AG09309 (cell line): ENCODE measurements at regions not wholly inside any gene's neighbourhood (a gene's known extent, or its start where the extent isn't known, plus 50 kb on each side); places are given as distances from the start of the nearest gene placed in this dataset.

Source experiments
- DNase-seq: peaks from one replicate; pipeline ENCODE4 v3.0.0-alpha.2; 2010; ENCODE audit warnings: low read depth
- H3K4me3 ChIP-seq: 2 replicates; pipeline ENCODE4 v1.5.1; 2011; ENCODE audit warnings: mild to moderate bottlenecking, low read depth, low read length, moderate library complexity; ENCODE audit not compliant: control insufficient read depth
- CTCF ChIP-seq: IDR thresholded peaks from 2 replicates; pipeline ENCODE4 v1.5.1; 2011; ENCODE audit warnings: mild to moderate bottlenecking, low read depth, low read length, inconsistent platforms; ENCODE audit not compliant: insufficient read depth, control insufficient read depth; ENCODE audit errors: missing control alignments

GRCh38 chr3:64299206-64299605, 73.9 kb upstream of the PRICKLE2 start:
- no peak for DNase-seq
- H3K4me3 ChIP-seq = no peak overlapping the region
- no peak for TF ChIP-seq CTCF

DNA sequence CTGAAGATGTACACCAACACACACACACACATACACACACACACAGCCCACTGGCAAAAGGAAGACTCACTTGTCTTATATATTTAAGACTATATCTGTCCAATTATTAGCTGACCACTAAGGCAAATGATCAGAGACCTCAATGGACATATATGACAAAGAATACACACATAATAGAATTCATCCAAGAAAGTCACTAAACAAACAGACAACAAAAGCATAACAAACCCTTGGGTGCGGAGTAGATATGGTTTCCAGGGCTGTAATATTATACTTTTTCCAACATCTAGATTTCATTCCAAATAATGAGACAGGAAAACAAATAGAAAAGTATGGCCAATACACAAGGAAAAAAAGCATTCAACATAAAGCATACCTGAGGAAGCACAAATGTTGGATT, 72.3 kb upstream of the PRICKLE2 start:
- H3K4me3 ChIP-seq = no peak overlapping the region
- DNase-seq = no peak
- no peak for TF ChIP-seq CTCF

GRCh38 chr3:64295594-64295993, 70.3 kb upstream of the PRICKLE2 start:
- no peak overlapping the region for H3K4me3 ChIP-seq
- peak; percentile 76 for DNase-seq
- TF ChIP-seq CTCF = no peak

DNA sequence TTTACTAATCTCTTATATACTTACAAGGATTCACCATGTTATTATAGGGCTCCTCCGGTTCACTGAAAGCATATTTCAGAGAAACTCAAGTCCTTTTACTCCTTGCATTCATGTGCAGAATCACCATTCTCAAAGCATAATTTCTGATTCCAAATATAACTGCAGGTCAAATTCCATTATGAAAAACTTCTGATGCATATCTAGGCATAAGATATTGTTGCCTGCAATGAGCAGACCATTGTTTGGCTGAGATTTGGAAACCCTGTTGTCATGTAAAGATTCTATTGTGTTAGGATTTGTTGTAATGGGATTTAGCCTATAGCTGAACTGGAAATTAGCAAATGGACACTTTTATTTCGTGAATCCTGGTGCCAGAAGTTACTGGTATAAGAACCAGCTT, 69.5 kb upstream of the PRICKLE2 start:
- no peak for TF ChIP-seq CTCF
- no peak overlapping the region for H3K4me3 ChIP-seq
- DNase-seq = no peak

- no peak for DNase-seq
- TF ChIP-seq CTCF = no peak
- H3K4me3 ChIP-seq = no peak overlapping the region
Measured at GRCh38 chr3:64293121-64293520, 67.9 kb upstream of the PRICKLE2 start.

DNA sequence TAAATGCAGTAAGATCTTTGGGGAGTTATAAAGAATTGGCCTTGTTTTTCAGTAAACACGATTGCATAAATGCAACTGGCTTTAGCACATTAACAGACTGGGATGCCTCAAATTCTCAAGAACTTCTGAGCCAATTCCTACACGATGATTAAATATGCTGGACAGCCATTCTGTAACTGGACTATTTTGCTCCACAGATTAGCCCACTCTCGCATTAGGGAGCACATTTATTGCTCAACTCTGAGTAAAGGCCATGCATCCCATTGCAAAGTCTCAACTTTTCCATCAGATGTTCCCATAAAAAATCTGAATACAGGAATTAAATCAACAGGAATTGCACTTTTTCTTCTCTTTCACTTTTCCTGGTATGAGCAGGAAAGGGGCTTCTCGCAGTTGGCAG, 66.7 kb upstream of the PRICKLE2 start:
- peak; percentile 87 for DNase-seq

More for the DNA sequence above, 66.7 kb upstream of the PRICKLE2 start:
- no peak for TF ChIP-seq CTCF
- no peak overlapping the region for H3K4me3 ChIP-seq
